GM18873 (cell line): ENCODE measurements at regions not wholly inside any gene's neighbourhood (a gene's known extent, or its start where the extent isn't known, plus 50 kb on each side); places are given as distances from the start of the nearest gene placed in this dataset.
"Not testable (repeated sequence)": the region's sequence is repeated elsewhere in the genome, so short reads cannot be mapped to it uniquely, and the experiment has no call there.

Experiments used
- ATAC-seq: cut with Tn5 transposase; IDR thresholded peaks from one replicate; pipeline ENCODE4 v1.9.1; 2021; ENCODE audit warnings: mild to moderate bottlenecking, moderate library complexity, moderate number of reproducible peaks; ENCODE audit not compliant: unreplicated experiment, low FRiP score

DNA sequence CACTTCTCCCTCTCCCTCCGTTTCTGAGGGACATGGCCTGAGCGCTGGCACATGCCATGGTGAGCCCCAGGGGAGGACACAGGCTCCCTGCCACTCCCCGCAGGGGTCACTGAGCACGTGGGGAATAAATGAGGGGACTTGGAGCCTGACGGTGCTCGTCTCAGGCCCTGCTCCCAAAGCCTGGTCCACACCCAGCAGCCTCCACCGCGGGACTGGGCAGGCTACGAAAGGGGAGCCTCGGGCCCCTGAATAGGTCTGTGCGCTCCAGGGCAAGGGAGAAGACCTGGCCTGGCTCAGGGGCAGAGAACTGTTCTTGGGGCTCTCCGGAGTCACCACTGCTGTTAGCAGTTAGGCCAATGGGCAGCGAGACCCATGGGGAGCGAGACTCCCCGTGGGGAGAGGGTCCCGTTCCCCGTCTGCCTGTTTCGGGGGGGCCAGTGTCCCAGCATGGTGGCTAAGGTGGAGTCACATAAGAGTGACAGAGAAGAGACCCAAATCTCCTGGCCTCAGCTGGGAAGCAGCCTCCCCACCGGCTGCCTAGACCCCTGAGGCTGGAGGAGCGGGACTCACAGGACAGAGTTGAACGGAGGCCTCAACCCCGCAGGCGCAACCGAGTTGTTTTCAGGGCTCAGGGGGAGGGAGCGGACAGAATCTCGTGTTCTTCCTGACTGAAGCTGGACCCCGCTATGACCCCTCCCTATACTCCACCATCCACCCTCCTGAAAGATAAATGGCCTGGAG lies 329.8 kb upstream of the SFSWAP start:
- no peak for ATAC-seq

DNA sequence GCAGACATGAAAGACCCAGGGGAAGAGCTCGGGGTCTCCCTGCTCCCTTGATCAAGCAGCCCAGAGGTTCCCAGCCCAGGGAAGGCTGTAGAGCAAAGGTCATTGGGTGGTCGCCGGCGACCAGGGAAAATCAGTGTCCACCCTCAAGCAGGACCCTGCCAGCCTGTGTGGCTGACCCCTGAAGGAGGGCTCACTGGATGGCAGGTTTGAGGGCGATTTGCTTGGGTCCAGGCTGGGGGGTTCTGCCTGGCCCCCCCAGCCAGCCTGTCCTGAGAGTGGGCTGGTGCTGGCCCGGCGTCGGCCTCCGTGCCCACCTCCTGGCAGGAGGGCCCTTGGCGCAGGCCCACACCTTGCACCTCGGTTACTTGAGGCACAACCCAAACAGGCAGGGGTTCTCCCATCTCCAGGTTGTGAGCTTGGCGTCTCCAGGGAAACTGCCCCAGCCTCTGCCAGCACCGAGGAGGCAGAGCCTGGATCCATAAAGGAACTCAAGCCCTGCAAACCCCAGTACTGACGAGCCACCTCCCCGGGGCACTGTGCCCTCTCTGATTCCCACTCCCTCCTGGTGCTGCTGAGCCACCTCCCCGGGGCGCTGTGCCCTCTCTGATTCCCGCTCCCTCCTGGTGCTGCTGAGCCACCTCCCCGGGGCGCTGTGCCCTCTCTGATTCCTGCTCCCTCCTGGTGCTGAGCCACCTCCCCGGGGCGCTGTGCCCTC lies 329.0 kb upstream of the SFSWAP start:
- ATAC-seq, result no peak

DNA sequence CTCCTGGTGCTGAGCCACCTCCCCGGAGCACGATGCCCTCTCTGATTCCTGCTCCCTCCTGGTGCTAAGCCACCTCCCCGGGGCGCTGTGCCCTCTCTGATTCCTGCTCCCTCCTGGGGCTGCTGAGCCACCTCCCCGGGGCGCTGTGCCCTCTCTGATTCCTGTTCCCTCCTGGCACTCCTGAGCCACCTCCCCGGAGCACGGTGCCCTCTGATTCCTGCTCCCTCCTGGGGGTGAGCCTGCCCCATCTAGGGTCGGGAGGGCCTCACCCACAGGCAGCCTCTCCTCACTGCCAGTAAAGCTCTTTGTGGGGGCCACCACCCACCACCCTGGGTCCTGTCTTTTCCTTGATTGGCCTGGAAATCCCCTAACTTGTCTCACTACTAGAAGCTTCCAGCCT lies 327.6 kb upstream of the SFSWAP start:
- ATAC-seq, result no peak

DNA sequence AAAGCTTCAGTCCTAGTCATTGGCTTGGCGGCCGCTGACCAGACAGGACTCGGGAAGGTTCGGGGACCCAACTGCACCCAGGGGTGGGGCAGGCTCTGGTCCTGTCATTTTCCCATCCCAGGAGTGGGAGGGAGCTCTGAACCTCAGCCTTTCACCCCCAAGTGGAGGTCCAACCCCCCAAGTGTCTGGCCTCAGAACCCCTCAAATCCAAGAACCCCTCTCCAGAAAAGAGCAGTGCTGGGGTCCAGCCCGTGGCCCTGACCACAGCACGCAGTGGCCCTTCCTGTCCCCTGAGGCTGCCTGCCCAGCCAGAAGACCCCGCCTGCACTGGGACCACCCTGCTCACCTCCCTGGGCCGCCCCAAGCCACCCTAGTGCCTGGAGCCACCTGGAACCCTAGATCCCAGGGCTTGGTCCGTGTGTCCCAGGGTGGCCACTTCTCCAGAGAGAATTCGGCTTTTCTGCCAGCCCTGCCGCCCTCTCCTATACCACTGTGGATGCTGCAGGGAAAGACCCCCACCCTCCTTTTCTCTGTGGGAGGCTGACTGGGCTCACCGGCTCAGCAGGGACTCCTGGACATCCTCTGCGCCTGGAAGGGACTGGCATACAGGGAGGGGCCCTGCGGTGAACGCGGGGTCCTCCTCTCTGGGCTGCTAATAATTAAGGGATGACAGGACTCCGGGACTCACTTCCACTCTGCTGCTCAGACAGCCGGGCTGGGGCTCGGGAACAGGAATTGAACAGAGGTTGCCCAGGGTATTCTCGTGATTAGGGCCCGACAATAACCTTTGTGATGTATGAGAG lies 326.9 kb upstream of the SFSWAP start:
- no peak for ATAC-seq

DNA sequence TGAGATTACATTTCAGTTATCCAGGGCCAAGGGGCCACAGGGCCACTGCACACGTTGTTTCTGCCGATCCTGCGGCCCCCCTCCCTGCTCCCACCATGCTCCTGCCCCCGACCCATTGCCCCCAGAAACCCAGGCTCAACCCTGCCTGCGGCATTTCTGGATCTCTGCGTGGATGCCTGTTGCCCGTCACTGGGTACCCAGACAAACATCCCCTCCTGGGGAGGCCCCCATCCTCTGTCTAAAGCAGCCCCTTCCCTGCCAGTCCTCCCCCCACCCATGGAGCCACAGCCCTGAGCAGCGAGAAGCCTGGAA lies 326.4 kb upstream of the SFSWAP start:
- ATAC-seq, result no peak

DNA sequence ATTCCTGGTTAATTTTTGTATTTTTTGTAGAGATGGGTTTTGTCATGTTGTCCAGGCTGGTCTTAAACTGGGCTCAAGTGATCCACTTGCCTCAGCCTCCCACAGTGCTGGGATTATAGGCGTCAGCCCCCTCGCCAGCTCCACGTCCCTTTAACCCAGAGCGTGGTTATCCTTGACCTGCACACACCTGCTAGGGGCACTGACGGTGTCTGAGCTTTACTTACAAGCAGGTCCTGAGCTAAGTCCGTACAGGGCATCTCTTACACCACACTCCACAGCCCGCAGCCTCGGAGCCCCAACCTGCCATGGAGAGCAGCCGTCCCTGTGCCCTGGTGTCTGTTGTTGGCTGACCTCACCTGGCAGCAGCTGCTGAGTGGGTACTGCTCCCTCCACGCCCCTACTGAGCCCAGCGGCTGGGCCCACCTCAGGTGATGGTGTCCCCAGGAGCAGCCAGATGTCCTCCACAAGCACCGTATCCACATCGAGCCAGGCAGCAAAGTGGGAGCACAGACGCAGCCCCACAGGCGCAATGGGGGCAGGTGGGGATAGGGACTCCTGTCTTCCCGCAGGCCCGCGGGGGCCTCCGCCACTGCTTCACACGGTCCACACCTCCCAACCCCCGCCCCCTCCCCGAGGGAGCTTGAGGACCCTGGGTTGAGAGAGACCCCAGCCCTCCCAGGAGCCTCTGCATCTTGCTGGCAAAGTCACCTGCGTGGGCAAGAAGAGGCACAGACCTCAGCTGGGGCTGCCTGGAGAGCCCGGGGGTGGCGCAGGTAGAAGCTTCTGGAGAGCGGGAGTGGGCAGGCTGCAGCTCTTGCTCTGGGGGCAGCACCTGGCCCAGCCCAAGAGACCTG lies 325.4 kb upstream of the SFSWAP start:
- ATAC-seq, result no peak

DNA sequence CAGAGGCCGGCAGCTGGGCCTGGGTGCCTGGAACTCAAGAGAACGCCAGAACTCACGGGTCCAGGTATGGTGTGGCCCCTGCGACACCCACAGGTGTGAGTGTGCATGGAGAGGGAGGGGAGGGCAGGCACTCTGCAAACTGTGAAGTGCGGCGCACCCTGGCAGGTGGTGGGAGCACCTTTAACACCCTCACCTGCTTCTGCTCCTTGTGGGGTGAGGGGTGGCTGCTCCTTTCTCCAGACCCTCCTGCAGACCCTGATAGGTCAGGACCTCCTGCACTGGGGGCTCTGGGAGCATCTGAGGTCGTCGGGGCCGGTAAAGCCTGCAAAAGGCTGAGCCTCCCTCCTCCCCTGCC lies 324.7 kb upstream of the SFSWAP start:
- ATAC-seq, result no peak

DNA sequence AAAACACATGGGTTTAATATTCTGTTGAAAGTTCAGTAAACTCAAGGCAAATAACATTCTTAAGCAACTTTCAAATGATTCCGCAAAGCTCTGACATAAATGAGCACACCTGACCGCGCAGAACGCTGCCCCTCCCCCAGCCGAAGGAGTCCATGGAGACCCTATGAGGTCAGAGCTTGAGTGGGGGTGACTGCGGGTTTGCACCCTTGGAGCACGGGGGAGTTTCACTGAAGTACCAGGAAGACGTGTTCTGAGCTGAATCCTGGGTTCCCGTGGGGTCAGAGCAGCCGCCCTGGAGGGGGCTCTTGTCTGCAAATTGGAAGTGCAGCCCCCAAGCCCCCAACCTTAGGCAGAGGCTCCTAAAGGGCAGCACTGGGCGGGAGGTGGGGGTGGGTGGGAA lies 324.1 kb upstream of the SFSWAP start:
- ATAC-seq, result no peak

DNA sequence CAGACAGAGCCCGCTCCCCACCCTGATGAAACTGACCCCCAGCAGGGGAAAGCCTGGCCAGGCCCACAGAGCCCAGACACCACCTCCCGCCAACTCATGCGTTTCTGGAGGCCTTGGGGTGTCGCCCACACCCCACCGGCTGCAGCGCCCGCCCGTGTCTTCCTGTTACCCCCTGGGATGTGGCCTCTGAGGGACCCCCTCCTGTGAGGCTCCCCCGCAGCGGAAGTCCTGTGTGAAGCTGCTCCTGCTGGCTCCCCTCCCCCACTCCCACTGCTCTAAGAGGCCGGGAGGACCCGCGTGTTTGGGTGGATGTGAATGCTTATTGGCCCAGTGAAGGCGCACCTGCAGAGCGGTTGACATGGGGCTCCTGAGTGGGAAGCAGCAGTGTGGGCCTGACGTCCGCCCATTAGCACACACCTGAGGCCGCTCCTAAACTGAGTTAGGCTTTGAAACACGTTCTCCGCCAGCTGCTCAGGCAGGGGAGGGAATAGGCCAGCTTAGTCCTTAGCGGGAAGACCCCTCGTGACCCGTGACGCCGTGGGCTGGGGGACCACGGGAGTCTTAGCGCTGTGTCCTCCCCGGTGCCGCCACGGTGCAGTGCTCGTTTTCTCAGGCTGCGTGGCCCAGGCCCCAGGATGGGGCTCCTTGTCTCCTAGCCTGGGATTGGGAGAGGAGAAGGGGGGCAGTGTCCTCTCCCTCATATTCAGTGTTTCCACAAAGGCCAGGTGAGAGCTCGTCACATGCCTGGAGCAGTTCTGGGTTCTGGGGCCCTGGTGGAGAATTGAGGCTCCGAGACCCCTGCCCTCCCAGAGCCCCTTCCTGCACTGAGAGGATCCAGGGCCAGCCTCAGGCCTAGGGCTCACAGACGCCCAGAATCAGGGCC lies 323.4 kb upstream of the SFSWAP start:
- no peak for ATAC-seq

DNA sequence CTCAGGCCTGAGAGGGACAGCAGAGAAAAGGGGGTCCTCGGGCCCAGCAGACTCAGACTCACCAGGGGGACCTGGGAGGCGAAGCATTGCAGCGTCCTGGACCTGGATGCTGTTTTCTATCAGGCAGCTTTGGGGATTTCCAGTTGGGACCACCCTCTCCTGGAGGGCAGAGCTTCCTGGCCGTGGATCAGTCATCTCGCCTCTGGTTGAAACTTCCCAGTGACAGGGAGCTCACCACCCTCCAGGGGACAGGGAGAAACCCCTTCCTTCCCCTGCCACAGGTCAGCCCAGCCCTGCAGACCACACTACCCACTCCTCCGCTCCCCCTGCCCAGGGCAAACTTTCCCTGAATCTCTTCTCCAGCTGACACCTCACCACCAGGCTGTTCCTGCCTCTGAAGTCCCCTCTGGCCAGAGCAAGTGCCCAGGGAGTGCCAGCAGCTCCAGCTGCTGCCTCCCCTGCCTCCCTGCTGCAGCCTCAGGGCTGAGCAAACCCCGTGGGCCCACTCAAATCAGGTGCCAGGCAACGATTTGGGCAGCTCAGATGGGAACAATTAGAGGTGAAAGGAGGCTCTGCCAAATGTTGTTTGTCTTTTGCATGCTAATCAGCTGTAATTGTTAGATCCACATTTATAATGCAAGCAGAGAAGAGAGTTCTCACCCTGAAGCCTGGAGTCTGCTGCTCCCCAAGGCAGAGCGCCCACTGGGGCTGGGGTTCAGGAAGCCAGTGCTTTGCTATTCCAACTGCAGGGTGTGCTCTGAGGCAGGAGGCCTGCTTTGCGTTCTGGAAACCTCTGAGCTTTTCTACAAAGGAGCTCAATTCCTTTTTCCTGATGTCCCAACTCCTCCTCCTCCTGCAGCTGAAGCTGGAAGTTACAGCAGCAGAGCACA lies 322.5 kb upstream of the SFSWAP start:
- ATAC-seq, result not testable (repeated sequence)

DNA sequence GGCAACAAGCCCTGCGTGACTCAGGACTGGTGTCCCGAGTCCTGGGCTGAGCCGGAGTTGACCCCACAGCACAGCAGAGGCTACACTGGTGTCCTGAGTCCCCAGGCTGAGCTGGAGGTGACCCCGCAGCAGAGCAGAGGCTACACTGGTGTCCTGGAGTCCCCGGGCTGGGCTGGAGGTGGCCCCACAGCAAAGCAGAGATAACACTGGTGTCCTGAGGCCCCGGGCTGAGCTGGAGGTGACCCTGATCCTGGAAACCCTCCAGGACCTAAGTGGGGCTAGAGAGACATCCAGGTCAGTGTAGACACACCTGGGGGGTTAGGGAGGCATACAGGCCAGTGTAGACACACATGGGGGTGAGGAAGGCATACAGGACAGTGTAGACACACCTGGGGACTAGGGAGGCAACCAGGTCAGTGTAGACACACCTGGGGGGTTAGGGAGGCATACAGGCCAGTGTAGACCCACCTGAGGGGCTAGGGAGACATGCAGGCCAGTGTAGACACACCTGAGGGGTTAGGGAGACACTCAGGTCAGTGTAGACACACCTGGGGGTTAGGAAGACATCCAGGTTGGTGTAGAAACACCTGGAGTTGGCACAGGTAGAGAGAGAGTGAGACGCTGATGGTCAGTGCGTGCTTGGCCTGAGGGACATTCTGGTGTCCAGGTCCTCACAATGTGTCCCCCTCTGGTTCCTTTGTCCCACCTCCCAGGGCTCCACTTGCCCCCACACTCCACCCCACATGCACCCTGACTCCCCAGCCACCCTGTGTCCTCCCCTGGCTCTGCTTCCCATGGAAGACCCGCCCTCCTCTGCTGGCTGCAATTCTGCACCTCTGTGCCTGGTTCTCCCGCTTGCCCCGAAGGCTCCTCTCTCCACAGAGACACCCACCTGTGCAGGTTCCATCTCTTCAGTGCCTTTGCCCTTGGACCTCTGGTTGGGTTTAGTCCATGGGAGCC lies 321.6 kb upstream of the SFSWAP start:
- no peak for ATAC-seq

DNA sequence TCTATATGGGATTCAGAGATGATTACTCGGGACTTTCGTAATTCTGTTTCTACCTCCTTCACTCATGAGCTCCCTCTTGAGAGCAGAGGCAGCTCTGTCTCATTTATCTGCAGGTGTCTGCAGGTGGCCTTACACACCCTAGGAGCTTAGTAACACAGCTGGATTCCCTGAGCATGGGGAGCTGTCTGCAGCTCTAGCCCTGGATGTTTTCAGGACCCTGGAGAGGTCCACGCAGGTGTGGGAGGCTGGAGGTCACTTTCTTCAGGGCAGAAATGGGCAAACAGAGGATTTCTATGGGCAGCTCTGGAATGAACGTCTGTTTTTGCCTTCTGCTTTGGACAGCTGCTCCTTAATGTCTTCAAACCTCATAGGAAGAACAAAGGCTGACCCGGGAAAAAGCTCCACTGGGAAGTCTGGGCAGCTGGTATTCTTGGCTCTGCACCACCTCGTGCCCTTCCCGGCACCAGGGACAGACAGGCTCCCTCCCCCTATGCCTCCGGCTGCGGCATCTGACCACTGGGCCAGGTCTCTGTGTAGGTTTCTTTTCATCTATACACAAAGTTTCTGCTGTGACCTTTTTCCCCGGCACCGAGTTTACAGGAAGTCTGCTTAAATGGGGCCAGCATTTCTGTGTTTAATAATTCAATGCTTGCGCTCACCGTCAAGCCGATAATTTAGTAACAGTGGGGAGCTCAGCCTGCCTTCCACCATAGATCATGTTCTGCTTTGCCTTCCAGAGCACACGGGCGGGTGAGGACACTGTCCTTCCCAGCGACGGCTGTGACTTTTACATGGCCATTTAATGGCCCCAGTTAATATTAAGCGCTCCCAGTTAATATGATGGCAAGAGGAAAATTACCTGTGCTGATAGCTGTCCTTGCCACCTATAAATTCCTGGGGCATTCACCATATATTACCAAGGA lies 320.2 kb upstream of the SFSWAP start:
- no peak for ATAC-seq

DNA sequence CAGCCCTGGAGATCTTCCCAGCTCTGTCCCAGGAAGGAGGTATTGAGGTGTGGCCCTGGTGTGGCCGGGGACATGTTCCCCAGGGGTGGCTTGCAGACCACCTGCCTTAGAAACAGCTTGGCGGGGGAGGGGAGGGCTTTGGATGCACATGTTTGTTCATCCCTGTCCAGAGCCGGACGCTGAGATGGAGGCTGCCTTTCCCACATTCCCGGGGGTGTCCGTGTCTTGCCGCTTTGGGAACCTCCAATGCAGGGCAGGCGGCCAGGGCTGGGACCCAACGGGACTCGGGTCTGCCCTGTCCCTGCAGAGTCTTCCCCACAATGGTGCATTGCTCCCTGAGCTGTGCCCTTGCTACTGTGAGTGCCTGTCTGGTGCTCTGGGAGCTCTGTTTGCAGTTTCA lies 319.5 kb upstream of the SFSWAP start:
- ATAC-seq, result no peak

DNA sequence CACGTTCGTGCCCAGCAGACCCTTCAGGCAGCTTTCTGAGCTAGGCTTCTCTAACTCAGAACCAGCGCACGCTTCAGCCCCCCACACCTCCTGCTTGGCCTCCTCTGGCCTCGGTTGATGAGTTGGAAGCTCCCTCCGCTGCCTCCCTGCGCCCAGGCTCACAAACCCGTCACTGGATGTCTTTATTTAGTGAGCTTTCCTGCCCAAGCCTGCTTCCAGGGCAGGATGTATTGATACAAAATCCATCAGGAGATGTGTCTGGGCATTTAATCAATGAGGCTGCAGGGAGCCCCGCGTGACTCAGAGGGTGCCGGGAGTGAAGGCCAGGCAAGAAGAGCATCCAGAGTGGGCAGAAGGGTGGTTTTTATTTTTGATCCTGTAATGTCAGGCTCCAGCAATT lies 316.1 kb upstream of the SFSWAP start:
- ATAC-seq, result not testable (repeated sequence)

DNA sequence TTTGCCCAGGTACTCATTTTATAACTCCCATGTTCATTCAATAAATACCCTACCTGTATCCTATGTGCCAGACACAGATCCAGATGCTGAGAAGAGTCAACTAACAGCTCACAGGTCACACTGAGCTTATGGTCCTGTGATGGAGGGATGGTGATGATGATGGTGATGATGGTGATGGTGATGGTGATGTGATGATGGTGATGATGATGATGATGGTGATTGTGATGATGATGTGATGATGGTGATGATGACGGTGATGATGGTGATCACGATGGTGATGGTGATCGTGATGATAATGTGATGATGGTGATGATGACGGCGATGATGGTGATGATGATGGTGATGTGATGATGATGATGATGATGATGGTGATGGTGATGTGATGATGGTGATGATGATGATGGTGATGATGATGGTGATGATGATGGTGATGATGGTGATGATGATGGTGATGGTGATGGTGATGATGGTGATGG lies 315.6 kb upstream of the SFSWAP start:
- not testable (repeated sequence) for ATAC-seq

DNA sequence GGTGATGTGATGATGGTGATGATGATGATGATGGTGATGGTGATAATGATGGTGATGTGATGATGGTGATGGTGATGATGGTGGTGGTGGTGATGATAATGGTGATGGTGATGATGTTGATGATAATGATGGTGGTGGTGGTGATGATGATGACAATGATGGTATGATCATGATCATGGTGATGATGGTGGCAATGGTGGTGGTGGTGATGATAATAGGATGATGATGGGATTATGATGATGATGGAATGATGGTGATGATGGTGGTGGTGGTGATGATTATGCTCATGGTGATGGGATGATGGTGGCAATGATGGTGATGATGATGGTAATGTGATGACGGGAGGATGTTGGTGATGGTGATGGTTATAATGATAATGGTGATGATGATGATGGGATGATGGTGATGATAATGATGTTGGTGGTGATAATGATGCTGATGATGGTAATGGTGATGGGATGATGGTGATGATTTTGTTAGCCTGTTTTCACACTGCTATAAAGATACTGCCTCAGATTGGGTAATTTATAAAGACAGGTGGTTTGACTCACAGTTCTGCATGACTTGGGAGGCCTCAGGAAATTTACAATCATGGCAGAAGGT lies 314.8 kb upstream of the SFSWAP start:
- ATAC-seq, result no peak
